Stomach (tissue), 8 donors: ENCODE measurements at regions not wholly inside any gene's neighbourhood (a gene's known extent, or its start where the extent isn't known, plus 50 kb on each side); places are given as distances from the start of the nearest gene placed in this dataset.

Experiments
- DNase-seq, 2 donors: peaks; one replicate each; pipeline versions ENCODE4 v3.0.0 to v3.0.0-alpha.2; 2013 to 2019
- H3K27ac ChIP-seq, 5 donors: fragments of 200-600 bp in 4 of 5; sonication (generic) in 4 of 5; one replicate each; pipeline ENCODE4 v1.5.1; 2013 to 2019; ENCODE audit warnings: mild to moderate bottlenecking in 1 of 5, moderate library complexity in 1 of 5
- H3K27me3 ChIP-seq, 3 donors: fragments of 200-600 bp; sonication (generic); one replicate each; pipeline ENCODE4 v1.5.1; 2017 to 2019; ENCODE audit warnings: mixed run types in 1 of 3
- H3K36me3 ChIP-seq, 4 donors: fragments of 200-600 bp; sonication (generic); 1 replicate in 3 of 4; 2 replicates in 1 of 4; pipeline ENCODE4 v1.5.1; 2016 to 2019
- H3K4me1 ChIP-seq, 4 donors: fragments of 200-600 bp; sonication (generic); one replicate each; pipeline ENCODE4 v1.5.1; 2016 to 2019
- H3K4me3 ChIP-seq, 4 donors: fragments of 200-600 bp; sonication (generic) in 3 of 4; one replicate each; pipeline ENCODE4 v1.5.1; 2016 to 2019; ENCODE audit warnings: mild to moderate bottlenecking in 1 of 4
- H3K9me3 ChIP-seq, 4 donors: fragments of 200-600 bp; sonication (generic); one replicate each; pipeline ENCODE4 v1.5.1; 2016 to 2019
- EP300 ChIP-seq: sonication (generic); formaldehyde crosslinking; IDR thresholded peaks from one replicate; pipeline ENCODE4 v1.6.1; 2017; ENCODE audit warnings: antibody characterized with exemption
- POLR2A ChIP-seq, 4 donors: fragments of 450-650 bp; IDR thresholded peaks; one replicate each; pipeline ENCODE4 v1.6.1; 2016; ENCODE audit warnings: antibody characterized with exemption in 4 of 4, control low read depth in 2 of 4, mild to moderate bottlenecking in 1 of 4, moderate library complexity in 1 of 4
- POLR2AphosphoS5 ChIP-seq, 3 donors: sonication (generic); formaldehyde crosslinking; IDR thresholded peaks; one replicate each; pipeline ENCODE4 v1.6.1; 2016; ENCODE audit warnings: antibody characterized with exemption in 3 of 3
- WGBS, 5 donors: extraction: QIAGEN DNeasy Blood & Tissue Kit in 3 of 5; methylation state at CpG; one replicate each; pipeline versions ENCODE4 v1.1.5 to v1.1.7; 2013 to 2018; 5-methylcytosine and 5-hydroxymethylcytosine counted together
- intact Hi-C: fragments of 100-400 bp; cut with DNase I; formaldehyde crosslinking; loops from one replicate; pipeline ENCODE4 v1.15.1; 2023; ENCODE audit warnings: low total_unique reads
- TF ChIP-seq, protein P1 (sequence below), 7 experiments: fragments of 450-650 bp in 4 of 7; fragments of 200-600 bp in 3 of 7; sonication (generic) in 3 of 7; IDR thresholded peaks; one replicate each; pipeline ENCODE4 v1.5.1; 2016 to 2019; ENCODE audit warnings: antibody characterized with exemption in 7 of 7, control low read depth in 2 of 7, mild to moderate bottlenecking in 1 of 7
- donor health status: healthy with polysubstance abuse.
- donor health status: Bipolar disorder and iron deficiency.
- donor health status: healthy.

DNA sequence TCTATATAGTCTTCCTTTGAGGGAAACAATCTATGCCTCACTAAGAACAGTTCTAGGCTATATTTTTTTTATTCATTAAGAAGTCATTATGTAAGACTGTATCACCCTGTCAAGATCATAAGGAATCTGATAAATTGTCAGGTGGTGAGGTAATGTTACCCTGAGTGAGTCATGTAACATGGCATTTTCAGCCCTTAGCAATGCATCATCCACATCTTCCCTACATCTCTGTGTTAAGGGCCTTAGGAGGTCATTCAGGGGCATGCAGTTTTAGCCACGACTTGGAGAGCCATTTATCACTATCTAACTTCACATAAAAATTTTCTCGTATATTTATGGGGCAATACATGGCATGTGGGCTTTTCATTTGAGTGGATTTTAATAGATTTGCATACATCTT is 924.5 kb upstream of the MBL2 start:
- WGBS, 5 donors = 43 to 64% (median 49%) methylated on average over 2 of the region's 2 CpGs
- H3K4me1 ChIP-seq = no peaks in the 10 kb centered on the region
- no peaks in the 10 kb centered on the region for H3K9me3 ChIP-seq
- no peaks in the 10 kb centered on the region for H3K36me3 ChIP-seq
- DNase-seq = no peak
- no peak overlapping the region for H3K4me3 ChIP-seq
- no peak overlapping the region for H3K27ac ChIP-seq
- TF ChIP-seq EP300 (no peak), POLR2AphosphoS5 (IDR thresholded peaks at IDR 0.05) (no peak), POLR2A (IDR thresholded peaks at IDR 0.05) (no peak)
- TF ChIP-seq, protein P1, sequence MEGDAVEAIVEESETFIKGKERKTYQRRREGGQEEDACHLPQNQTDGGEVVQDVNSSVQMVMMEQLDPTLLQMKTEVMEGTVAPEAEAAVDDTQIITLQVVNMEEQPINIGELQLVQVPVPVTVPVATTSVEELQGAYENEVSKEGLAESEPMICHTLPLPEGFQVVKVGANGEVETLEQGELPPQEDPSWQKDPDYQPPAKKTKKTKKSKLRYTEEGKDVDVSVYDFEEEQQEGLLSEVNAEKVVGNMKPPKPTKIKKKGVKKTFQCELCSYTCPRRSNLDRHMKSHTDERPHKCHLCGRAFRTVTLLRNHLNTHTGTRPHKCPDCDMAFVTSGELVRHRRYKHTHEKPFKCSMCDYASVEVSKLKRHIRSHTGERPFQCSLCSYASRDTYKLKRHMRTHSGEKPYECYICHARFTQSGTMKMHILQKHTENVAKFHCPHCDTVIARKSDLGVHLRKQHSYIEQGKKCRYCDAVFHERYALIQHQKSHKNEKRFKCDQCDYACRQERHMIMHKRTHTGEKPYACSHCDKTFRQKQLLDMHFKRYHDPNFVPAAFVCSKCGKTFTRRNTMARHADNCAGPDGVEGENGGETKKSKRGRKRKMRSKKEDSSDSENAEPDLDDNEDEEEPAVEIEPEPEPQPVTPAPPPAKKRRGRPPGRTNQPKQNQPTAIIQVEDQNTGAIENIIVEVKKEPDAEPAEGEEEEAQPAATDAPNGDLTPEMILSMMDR (IDR thresholded peaks at IDR 0.05) = no peak
- no peaks in the 10 kb centered on the region for H3K27me3 ChIP-seq
- intact Hi-C loops = no loop called here

DNA sequence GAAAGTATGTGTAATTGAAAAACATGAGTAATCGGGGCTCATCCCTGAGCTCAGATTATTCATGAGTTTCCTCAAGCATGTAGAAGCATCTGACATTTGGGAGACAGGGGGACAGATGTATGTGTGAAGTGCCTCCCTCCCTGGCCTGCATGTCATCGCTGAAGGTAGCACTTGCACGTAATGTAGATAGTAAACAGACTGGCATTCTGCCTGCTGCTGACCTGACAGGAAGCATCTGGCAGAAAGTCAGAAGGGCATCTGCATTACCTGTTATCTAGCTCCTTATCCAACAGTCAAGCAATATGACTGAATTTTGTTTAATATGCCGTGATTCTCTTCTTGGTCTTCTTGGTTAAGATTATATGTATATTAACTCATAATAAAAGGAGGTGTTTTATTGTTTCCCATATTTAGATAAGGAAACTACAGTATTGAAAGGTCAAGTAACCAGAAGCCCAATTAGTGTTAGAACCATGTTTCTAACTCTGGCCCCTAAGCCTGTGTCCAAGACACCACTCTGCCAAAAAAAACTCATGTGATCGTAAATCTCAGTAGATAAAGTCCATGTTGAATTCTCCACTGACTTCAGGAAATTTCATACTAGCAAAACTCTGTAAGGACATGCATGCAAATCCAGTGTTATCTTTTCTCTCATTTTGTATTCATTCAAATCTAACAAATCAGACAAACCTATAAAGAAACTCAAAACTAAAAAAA is 918.1 kb upstream of the MBL2 start:
- DNase-seq = peak in 1 of 2 donors; percentile 9
- WGBS, 5 donors = 57 to 65% (median 61%) methylated on average over 5 of the region's 5 CpGs

DNA sequence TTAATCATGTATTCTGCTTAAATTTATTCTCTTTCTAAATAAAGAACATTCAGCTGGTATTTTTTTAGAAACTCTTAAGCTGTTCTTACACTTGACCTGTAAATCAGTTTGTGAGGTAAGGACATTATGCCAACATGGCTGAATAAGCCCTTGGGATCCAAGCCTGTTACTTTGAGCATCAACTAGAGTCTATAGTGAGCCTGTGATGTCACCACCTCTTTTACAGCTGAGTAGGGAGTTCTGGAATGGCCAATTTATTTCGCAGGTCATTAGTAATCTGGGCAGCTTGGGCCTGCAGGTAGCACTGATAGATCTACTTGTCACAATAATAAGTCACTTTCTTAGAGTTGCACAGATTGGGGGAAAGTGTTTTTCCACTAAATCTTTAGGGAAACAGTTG is 915.2 kb upstream of the MBL2 start:
- Histone ChIP-seq H3K36me3 (no peaks in the 10 kb centered on the region), H3K4me3 (no peak overlapping the region), H3K27me3 (no peaks in the 10 kb centered on the region), H3K27ac (no peak overlapping the region), H3K4me1 (no peaks in the 10 kb centered on the region), H3K9me3 (no peaks in the 10 kb centered on the region)
- DNase-seq = no peak
- 74 to 84% (median 79%) methylated on average over 1 of the region's 1 CpG for WGBS, 5 donors
- intact Hi-C loops = no loop called here
- TF ChIP-seq POLR2A (IDR thresholded peaks at IDR 0.05) (no peak), EP300 (no peak)

More for the DNA sequence above, 918.1 kb upstream of the MBL2 start:
- no peaks in the 10 kb centered on the region for H3K4me1 ChIP-seq
- no peaks in the 10 kb centered on the region for H3K36me3 ChIP-seq
- no peak overlapping the region for H3K4me3 ChIP-seq
- intact Hi-C loops = no loop called here
- TF ChIP-seq, protein P1 (IDR thresholded peaks at IDR 0.05) = no peak
- TF ChIP-seq POLR2A (IDR thresholded peaks at IDR 0.05) (no peak), EP300 (no peak), POLR2AphosphoS5 (IDR thresholded peaks at IDR 0.05) (no peak)
- no peak overlapping the region for H3K27ac ChIP-seq
- H3K27me3 ChIP-seq = no peaks in the 10 kb centered on the region
- H3K9me3 ChIP-seq = no peaks in the 10 kb centered on the region

DNA sequence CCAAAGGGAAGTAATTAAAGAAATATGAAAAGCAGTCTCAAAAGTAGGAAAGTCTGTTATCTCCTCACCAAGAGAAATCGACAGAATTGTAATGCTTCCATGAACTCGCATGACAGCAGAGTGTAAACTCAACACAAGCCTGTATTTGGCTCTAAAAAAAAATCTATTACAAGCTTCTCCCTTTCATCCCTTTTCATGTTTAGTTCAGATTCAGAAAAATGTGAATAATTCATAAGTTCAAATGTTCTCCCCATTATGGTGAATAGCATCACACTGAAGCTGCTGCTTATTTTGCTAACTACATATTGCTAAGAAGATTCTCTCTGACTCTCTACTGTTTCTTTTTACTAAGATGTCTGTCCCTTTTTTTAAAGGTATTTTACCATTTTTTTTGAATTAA is 910.3 kb upstream of the MBL2 start:
- Histone ChIP-seq H3K9me3 (no peaks in the 10 kb centered on the region), H3K4me3 (no peak overlapping the region), H3K27me3 (no peaks in the 10 kb centered on the region), H3K4me1 (no peaks in the 10 kb centered on the region), H3K36me3 (no peaks in the 10 kb centered on the region), H3K27ac (no peak overlapping the region)
- TF ChIP-seq, protein P1 (IDR thresholded peaks at IDR 0.05) = no peak
- TF ChIP-seq POLR2AphosphoS5 (IDR thresholded peaks at IDR 0.05) = no peak
- no peak for TF ChIP-seq POLR2A (IDR thresholded peaks at IDR 0.05)
- no peak for TF ChIP-seq EP300
- 86 to 92% (median 87%) methylated on average over 2 of the region's 2 CpGs for WGBS, 5 donors
- intact Hi-C loops = no loop called here
- no peak for DNase-seq

DNA sequence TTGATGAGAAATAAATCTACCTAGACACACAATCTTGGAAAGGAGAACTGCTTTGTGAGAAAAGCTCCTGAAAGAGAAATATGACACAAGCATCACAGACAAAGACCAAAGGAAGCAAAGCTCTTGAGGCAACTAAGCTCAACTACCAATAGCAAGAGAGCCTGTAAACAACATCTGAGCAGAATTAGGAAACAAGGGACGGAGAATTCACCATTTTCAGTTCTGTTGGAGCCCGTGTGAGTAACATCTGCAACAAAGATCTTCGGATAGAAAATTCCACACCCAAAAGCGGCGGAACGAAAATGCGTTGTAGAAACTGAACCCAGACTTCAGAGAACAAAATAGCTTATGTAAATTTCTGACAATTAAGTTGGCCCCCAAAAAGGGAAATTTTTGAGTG is 909.9 kb upstream of the MBL2 start:
- Histone ChIP-seq H3K9me3 (no peaks in the 10 kb centered on the region), H3K4me3 (no peak overlapping the region)

More for the DNA sequence above, 909.9 kb upstream of the MBL2 start:
- no peak overlapping the region for H3K27ac ChIP-seq
- intact Hi-C loops = no loop called here
- TF ChIP-seq, protein P1 (IDR thresholded peaks at IDR 0.05) = no peak
- TF ChIP-seq EP300 = no peak
- TF ChIP-seq POLR2AphosphoS5 (IDR thresholded peaks at IDR 0.05) = no peak
- WGBS, 5 donors = 84 to 92% (median 88%) methylated on average over 7 of the region's 7 CpGs
- no peaks in the 10 kb centered on the region for H3K36me3 ChIP-seq
- no peak for DNase-seq
- no peaks in the 10 kb centered on the region for H3K27me3 ChIP-seq
- H3K4me1 ChIP-seq = no peaks in the 10 kb centered on the region
